Thyroid gland (tissue), 4 donors: ENCODE measurements at regions not wholly inside any gene's neighbourhood (a gene's known extent, or its start where the extent isn't known, plus 50 kb on each side); places are given as distances from the start of the nearest gene placed in this dataset.

Experiments
- DNase-seq, 2 donors: peaks; one replicate each; pipeline ENCODE4 v3.0.0-alpha.2; 2019
- H3K27ac ChIP-seq, 3 donors: fragments of 200-600 bp; sonication (generic); 1 replicate in 2 of 3; 2 replicates in 1 of 3; pipeline ENCODE4 v1.5.1; 2016 to 2019; ENCODE audit warnings: mild to moderate bottlenecking in 1 of 3, moderate library complexity in 1 of 3
- H3K27me3 ChIP-seq: fragments of 200-600 bp; sonication (generic); one replicate; pipeline ENCODE4 v1.5.1; 2019
- H3K36me3 ChIP-seq, 2 donors: fragments of 200-600 bp; sonication (generic); one replicate each; pipeline ENCODE4 v1.5.1; 2016 to 2019
- H3K4me1 ChIP-seq, 2 donors: fragments of 200-600 bp; sonication (generic); one replicate each; pipeline ENCODE4 v1.5.1; 2017 to 2019
- H3K4me3 ChIP-seq, 3 donors: fragments of 200-600 bp; sonication (generic); replicated peaks in 1 of 3; 1 replicate in 2 of 3; 2 replicates in 1 of 3; pipeline ENCODE4 v1.5.1; 2016; ENCODE audit warnings: mild to moderate bottlenecking in 1 of 3
- H3K9me3 ChIP-seq: fragments of 200-600 bp; sonication (generic); one replicate; pipeline ENCODE4 v1.5.1; 2017
- CTCF ChIP-seq, 6 experiments: fragments of 200-600 bp in 3 of 6; fragments of 450-650 bp in 3 of 6; sonication (generic) in 3 of 6; IDR thresholded peaks; one replicate each; pipeline ENCODE4 v1.5.1; 2016 to 2019; ENCODE audit warnings: antibody characterized with exemption in 6 of 6, mild to moderate bottlenecking in 2 of 6, inconsistent platforms in 1 of 6, moderate library complexity in 1 of 6
- POLR2A ChIP-seq, 2 donors: fragments of 450-650 bp; IDR thresholded peaks; one replicate each; pipeline ENCODE4 v1.6.1; 2017; ENCODE audit warnings: antibody characterized with exemption in 2 of 2, mild to moderate bottlenecking in 2 of 2, moderate library complexity in 1 of 2
- whole genome bisulfite sequencing, 2 donors: methylation state at CpG; one replicate each; pipeline ENCODE4 v1.1.5; 2017; 5-methylcytosine and 5-hydroxymethylcytosine counted together
- intact Hi-C: fragments of 100-400 bp; cut with DNase I; formaldehyde crosslinking; loops from one replicate; pipeline ENCODE4 v1.15.1; 2023

- TF ChIP-seq POLR2A (IDR thresholded peaks at IDR 0.05) (no peak), CTCF (IDR thresholded peaks at IDR 0.05) (no peak)
- Histone ChIP-seq H3K36me3 (no peaks in the 10 kb centered on the region), H3K9me3 (no peaks in the 10 kb centered on the region), H3K27ac (no peak overlapping the region), H3K4me1 (no peaks in the 10 kb centered on the region), H3K4me3 (no peak overlapping the region), H3K27me3 (no peaks in the 10 kb centered on the region)
- DNase-seq: no peak
- intact Hi-C loops: no loop called here
Observed at GRCh38 chr2:150391779-150392178, 95.7 kb downstream of the RND3 start.

GRCh38 chr2:150389447-150389846 is 98.0 kb downstream of the RND3 start:
- TF ChIP-seq POLR2A (IDR thresholded peaks at IDR 0.05) (no peak), CTCF (IDR thresholded peaks at IDR 0.05) (no peak)
- no peaks in the 10 kb centered on the region for H3K27me3 ChIP-seq
- no peaks in the 10 kb centered on the region for H3K36me3 ChIP-seq
- intact Hi-C loops: no loop called here
- DNase-seq: no peak
- no peaks in the 10 kb centered on the region for H3K4me1 ChIP-seq
- H3K9me3 ChIP-seq: no peaks in the 10 kb centered on the region
- H3K4me3 ChIP-seq: no peak overlapping the region
- H3K27ac ChIP-seq: no peak overlapping the region
- WGBS, 2 donors: 84 to 90% methylated on average over 2 of the region's 2 CpGs

- Histone ChIP-seq H3K27ac (no peak overlapping the region), H3K4me3 (no peak overlapping the region), H3K9me3 (no peaks in the 10 kb centered on the region), H3K27me3 (no peaks in the 10 kb centered on the region), H3K36me3 (no peaks in the 10 kb centered on the region), H3K4me1 (no peaks in the 10 kb centered on the region)
- DNase-seq: no peak
- TF ChIP-seq CTCF (IDR thresholded peaks at IDR 0.05) (no peak), POLR2A (IDR thresholded peaks at IDR 0.05) (no peak)
- intact Hi-C loops: no loop called here
- 86 to 90% methylated on average over 2 of the region's 2 CpGs for WGBS, 2 donors
Observed at GRCh38 chr2:150388289-150388625, 99.2 kb downstream of the RND3 start.

- H3K36me3 ChIP-seq: no peaks in the 10 kb centered on the region
- TF ChIP-seq CTCF (IDR thresholded peaks at IDR 0.05) (no peak), POLR2A (IDR thresholded peaks at IDR 0.05) (no peak)
- 86 to 88% methylated on average over 4 of the region's 4 CpGs for WGBS, 2 donors
- no peak overlapping the region for H3K27ac ChIP-seq
- DNase-seq: no peak
- intact Hi-C loops: no loop called here
- H3K4me3 ChIP-seq: no peak overlapping the region
- no peaks in the 10 kb centered on the region for H3K9me3 ChIP-seq
- H3K4me1 ChIP-seq: no peaks in the 10 kb centered on the region
- no peaks in the 10 kb centered on the region for H3K27me3 ChIP-seq
Observed at GRCh38 chr2:150387586-150388288, 99.7 kb downstream of the RND3 start.

- no peaks in the 10 kb centered on the region for H3K4me1 ChIP-seq
- H3K9me3 ChIP-seq: no peaks in the 10 kb centered on the region
- no peak for DNase-seq
- TF ChIP-seq CTCF (IDR thresholded peaks at IDR 0.05) (no peak), POLR2A (IDR thresholded peaks at IDR 0.05) (no peak)
- no peak overlapping the region for H3K27ac ChIP-seq
- intact Hi-C loops: no loop called here
- H3K36me3 ChIP-seq: no peaks in the 10 kb centered on the region
- no peak overlapping the region for H3K4me3 ChIP-seq
- H3K27me3 ChIP-seq: no peaks in the 10 kb centered on the region
- 63 to 74% methylated on average over 1 of the region's 1 CpG for WGBS, 2 donors
Observed at GRCh38 chr2:150385211-150385610, 102.3 kb downstream of the RND3 start.
